Parathyroid adenoma (tissue), 2 donors: ENCODE measurements at regions not wholly inside any gene's neighbourhood (a gene's known extent, or its start where the extent isn't known, plus 50 kb on each side); places are given as distances from the start of the nearest gene placed in this dataset.

Experiments used
- H2AFZ ChIP-seq: fragments of 300-600 bp; sonication (generic); one replicate; pipeline ENCODE4 v1.7.0; 2017; ENCODE audit warnings: antibody characterized with exemption, mild to moderate bottlenecking
- H3K27ac ChIP-seq: fragments of 300-600 bp; sonication (generic); one replicate; pipeline ENCODE4 v1.7.0; 2017
- H3K27me3 ChIP-seq: fragments of 300-600 bp; sonication (generic); one replicate; pipeline ENCODE4 v1.7.0; 2017; ENCODE audit warnings: low read length; ENCODE audit not compliant: control insufficient read depth, insufficient read depth
- H3K36me3 ChIP-seq: fragments of 300-600 bp; sonication (generic); one replicate; pipeline ENCODE4 v1.7.0; 2017; ENCODE audit warnings: low read length; ENCODE audit not compliant: control insufficient read depth, insufficient read depth
- H3K4me1 ChIP-seq: fragments of 300-600 bp; sonication (generic); one replicate; pipeline ENCODE4 v1.7.0; 2017; ENCODE audit warnings: control low read depth
- H3K4me2 ChIP-seq: fragments of 300-600 bp; sonication (generic); one replicate; pipeline ENCODE4 v1.7.0; 2017; ENCODE audit warnings: low read length
- H3K4me3 ChIP-seq: fragments of 300-600 bp; sonication (generic); one replicate; pipeline ENCODE4 v1.7.0; 2017; ENCODE audit warnings: low read depth, low read length
- H3K79me2 ChIP-seq: fragments of 300-600 bp; sonication (generic); one replicate; pipeline ENCODE4 v1.7.0; 2017; ENCODE audit warnings: control low read depth
- H3K9ac ChIP-seq: fragments of 300-600 bp; sonication (generic); one replicate; pipeline ENCODE4 v1.7.0; 2017; ENCODE audit warnings: mild to moderate bottlenecking
- H3K9me3 ChIP-seq: fragments of 300-600 bp; sonication (generic); one replicate; pipeline ENCODE4 v1.7.0; 2017; ENCODE audit warnings: low read length; ENCODE audit not compliant: control insufficient read depth
- CTCF ChIP-seq: fragments of 300-600 bp; sonication (generic); IDR thresholded peaks from one replicate; pipeline ENCODE4 v1.7.0; 2017; ENCODE audit warnings: antibody characterized with exemption, mild to moderate bottlenecking
- donor health status: primary hyperparathyroidism.

- Histone ChIP-seq H3K4me1 (no peaks in the 10 kb centered on the region), H3K9ac (no peak overlapping the region), H3K9me3 (no peaks in the 10 kb centered on the region), H2AFZ (no peak overlapping the region), H3K79me2 (no peaks in the 10 kb centered on the region), H3K4me2 (no peak overlapping the region), H3K36me3 (no peaks in the 10 kb centered on the region), H3K4me3 (no peak overlapping the region), H3K27me3 (no peaks in the 10 kb centered on the region), H3K27ac (no peak overlapping the region)
- no peak for TF ChIP-seq CTCF
Observed at GRCh38 chr13:67377919-67378318, 147.8 kb upstream of the PCDH9 start.

GRCh38 chr13:67374391-67374790, 144.3 kb upstream of the PCDH9 start:
- H3K79me2 ChIP-seq, result no peaks in the 10 kb centered on the region
- H3K9ac ChIP-seq, result no peak overlapping the region
- no peak for TF ChIP-seq CTCF
- no peaks in the 10 kb centered on the region for H3K4me1 ChIP-seq
- H2AFZ ChIP-seq, result no peak overlapping the region
- H3K4me2 ChIP-seq, result no peak overlapping the region
- no peaks in the 10 kb centered on the region for H3K36me3 ChIP-seq
- no peaks in the 10 kb centered on the region for H3K27me3 ChIP-seq
- no peaks in the 10 kb centered on the region for H3K9me3 ChIP-seq
- H3K27ac ChIP-seq, result no peak overlapping the region
- H3K4me3 ChIP-seq, result no peak overlapping the region

GRCh38 chr13:67372868-67373464, 142.8 kb upstream of the PCDH9 start:
- H3K4me2 ChIP-seq, result no peak overlapping the region
- no peak for TF ChIP-seq CTCF
- H2AFZ ChIP-seq, result no peak overlapping the region
- no peaks in the 10 kb centered on the region for H3K27me3 ChIP-seq
- H3K9ac ChIP-seq, result no peak overlapping the region
- no peak overlapping the region for H3K4me3 ChIP-seq
- no peak overlapping the region for H3K27ac ChIP-seq
- no peaks in the 10 kb centered on the region for H3K79me2 ChIP-seq
- H3K4me1 ChIP-seq, result no peaks in the 10 kb centered on the region
- H3K36me3 ChIP-seq, result no peaks in the 10 kb centered on the region
- no peaks in the 10 kb centered on the region for H3K9me3 ChIP-seq

DNA sequence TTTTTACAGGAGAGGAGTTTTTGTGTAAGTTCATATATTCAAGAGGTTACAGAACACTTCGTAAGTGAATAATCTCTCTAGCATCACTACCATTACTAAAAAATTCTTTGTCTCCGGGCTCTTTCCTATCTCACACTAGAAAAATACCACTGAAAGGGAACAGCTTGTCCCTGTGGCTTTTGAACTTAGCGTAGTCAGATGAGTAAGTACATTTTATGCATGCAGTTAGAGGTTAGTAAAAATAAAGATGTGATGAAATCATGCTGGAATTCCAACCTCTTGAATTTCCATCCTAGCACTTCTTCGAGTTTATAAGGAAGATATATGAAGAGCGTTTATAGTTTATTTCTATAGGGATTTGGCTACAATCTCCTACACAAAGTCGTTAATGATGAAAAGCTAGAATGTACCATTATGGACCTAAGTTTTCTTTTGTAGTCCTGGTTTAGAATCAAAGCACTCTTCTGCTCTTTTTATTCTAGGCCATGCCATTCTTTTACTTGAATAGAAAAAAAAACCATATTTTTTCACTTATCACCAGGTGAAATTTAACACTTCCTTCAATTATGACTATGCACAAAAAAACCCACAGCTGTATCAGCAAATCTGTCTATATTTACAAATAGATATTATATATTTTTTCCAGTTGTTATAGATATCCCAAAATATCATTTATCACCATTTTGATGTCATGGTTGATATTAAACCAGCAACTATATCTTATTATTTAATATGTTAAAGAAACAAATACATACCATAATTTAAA, 139.9 kb upstream of the PCDH9 start:
- no peak overlapping the region for H3K27ac ChIP-seq
- H3K9ac ChIP-seq, result no peak overlapping the region
- H3K4me3 ChIP-seq, result no peak overlapping the region
- no peak overlapping the region for H2AFZ ChIP-seq
- no peaks in the 10 kb centered on the region for H3K9me3 ChIP-seq
- no peak overlapping the region for H3K4me2 ChIP-seq
- H3K79me2 ChIP-seq, result no peaks in the 10 kb centered on the region
- H3K4me1 ChIP-seq, result no peaks in the 10 kb centered on the region
- H3K36me3 ChIP-seq, result no peaks in the 10 kb centered on the region
- H3K27me3 ChIP-seq, result no peaks in the 10 kb centered on the region
- no peak for TF ChIP-seq CTCF

DNA sequence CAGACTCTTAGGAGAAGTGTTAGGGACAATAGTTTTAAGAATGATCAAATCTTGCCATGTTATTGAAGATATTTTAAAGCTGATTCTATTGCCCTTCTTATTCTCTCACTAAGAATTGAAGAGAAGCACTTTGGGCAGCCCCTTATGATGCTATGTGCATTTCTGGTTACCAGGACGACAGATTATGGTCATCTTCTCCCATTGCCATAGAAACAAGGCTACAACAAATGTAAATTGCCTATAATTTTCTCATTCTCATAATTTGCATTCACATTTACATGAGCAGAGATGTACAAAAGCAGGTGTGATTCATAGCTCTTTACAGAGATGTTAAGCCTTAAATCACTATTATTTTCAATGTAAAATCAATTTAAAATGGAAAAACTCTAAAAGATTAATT, 137.3 kb upstream of the PCDH9 start:
- Histone ChIP-seq H3K9ac (no peak overlapping the region), H3K9me3 (no peaks in the 10 kb centered on the region), H3K79me2 (no peaks in the 10 kb centered on the region), H3K4me2 (no peak overlapping the region), H3K4me3 (no peak overlapping the region), H3K36me3 (no peaks in the 10 kb centered on the region), H3K4me1 (no peaks in the 10 kb centered on the region), H3K27ac (no peak overlapping the region), H3K27me3 (no peaks in the 10 kb centered on the region), H2AFZ (no peak overlapping the region)
- no peak for TF ChIP-seq CTCF
